KG1 (cell line): ENCODE measurements at regions not wholly inside any gene's neighbourhood (a gene's known extent, or its start where the extent isn't known, plus 50 kb on each side); places are given as distances from the start of the nearest gene placed in this dataset.
"Not testable (repeated sequence)": the region's sequence is repeated elsewhere in the genome, so short reads cannot be mapped to it uniquely, and the experiment has no call there.

Experiments
- DNase-seq: peaks from one replicate; lab custom pipeline; 2025; lab: John Stamatoyannopoulos, UW

- no peak for DNase-seq
Observed at GRCh38 chr2:52017646-52018235, 985.8 kb upstream of the NRXN1 start.

GRCh38 chr2:52006821-52007366 is 975.0 kb upstream of the NRXN1 start:
- DNase-seq: not testable (repeated sequence)

- no peak for DNase-seq
Observed at GRCh38 chr2:52000151-52000855, 968.4 kb upstream of the NRXN1 start.

GRCh38 chr2:51998890-51999289 is 967.0 kb upstream of the NRXN1 start:
- no peak for DNase-seq

- DNase-seq: no peak
Observed at GRCh38 chr2:51997571-51997970, 965.6 kb upstream of the NRXN1 start.

- DNase-seq: no peak
Observed at GRCh38 chr2:51995293-51995692, 963.4 kb upstream of the NRXN1 start.

GRCh38 chr2:51994123-51994763 is 962.3 kb upstream of the NRXN1 start:
- no peak for DNase-seq

- no peak for DNase-seq
Observed at GRCh38 chr2:51990684-51991083, 958.8 kb upstream of the NRXN1 start.

GRCh38 chr2:51986101-51986500 is 954.2 kb upstream of the NRXN1 start:
- DNase-seq: no peak

- no peak for DNase-seq
Observed at GRCh38 chr2:51981783-51982182, 949.9 kb upstream of the NRXN1 start.

- DNase-seq: no peak
Observed at GRCh38 chr2:51976623-51977022, 944.7 kb upstream of the NRXN1 start.

- DNase-seq: no peak
Observed at GRCh38 chr2:51971136-51971535, 939.2 kb upstream of the NRXN1 start.

- no peak for DNase-seq
Observed at GRCh38 chr2:51969347-51969746, 937.4 kb upstream of the NRXN1 start.

- DNase-seq: no peak
Observed at GRCh38 chr2:51960841-51961335, 929.0 kb upstream of the NRXN1 start.

- DNase-seq: no peak
Observed at GRCh38 chr2:51960281-51960680, 928.3 kb upstream of the NRXN1 start.

- no peak for DNase-seq
Observed at GRCh38 chr2:51959696-51960095, 927.8 kb upstream of the NRXN1 start.

GRCh38 chr2:51953931-51954330 is 922.0 kb upstream of the NRXN1 start:
- no peak for DNase-seq

GRCh38 chr2:51921076-51921475 is 889.1 kb upstream of the NRXN1 start:
- no peak for DNase-seq

- no peak for DNase-seq
Observed at GRCh38 chr2:51920509-51920908, 888.6 kb upstream of the NRXN1 start.

GRCh38 chr2:51919395-51919794 is 887.5 kb upstream of the NRXN1 start:
- no peak for DNase-seq

- no peak for DNase-seq
Observed at GRCh38 chr2:51918113-51918512, 886.2 kb upstream of the NRXN1 start.

GRCh38 chr2:51903728-51904127 is 871.8 kb upstream of the NRXN1 start:
- DNase-seq: no peak

- DNase-seq: no peak
Observed at GRCh38 chr2:51899643-51900042, 867.7 kb upstream of the NRXN1 start.
